NCI-H1105 (cell line): ENCODE measurements at regions not wholly inside any gene's neighbourhood (a gene's known extent, or its start where the extent isn't known, plus 50 kb on each side); places are given as distances from the start of the nearest gene placed in this dataset.
"Not testable (repeated sequence)": the region's sequence is repeated elsewhere in the genome, so short reads cannot be mapped to it uniquely, and the experiment has no call there.

ENCODE experiments used
- DNase-seq: peaks from one replicate; lab custom pipeline; 2025; lab: John Stamatoyannopoulos, UW

GRCh38 chr4:189773909-189774308 is 166.8 kb upstream of the FRG1 start:
- DNase-seq: no peak

- no peak for DNase-seq
These were observed 161.2 kb upstream of the FRG1 start for GRCh38 chr4:189779281-189779980.

- no peak for DNase-seq
These were observed 160.3 kb upstream of the FRG1 start for GRCh38 chr4:189780391-189780790.

GRCh38 chr4:189784651-189785050 is 156.0 kb upstream of the FRG1 start:
- DNase-seq: no peak

- no peak for DNase-seq
These were observed 155.4 kb upstream of the FRG1 start for GRCh38 chr4:189785257-189785656.

GRCh38 chr4:189786447-189786846 is 154.2 kb upstream of the FRG1 start:
- no peak for DNase-seq

- no peak for DNase-seq
These were observed 153.2 kb upstream of the FRG1 start for GRCh38 chr4:189787216-189788031.

GRCh38 chr4:189792924-189793618 is 147.6 kb upstream of the FRG1 start:
- DNase-seq: peak; percentile 19

GRCh38 chr4:189800545-189801088 is 140.1 kb upstream of the FRG1 start:
- DNase-seq: no peak

GRCh38 chr4:189802884-189803283 is 137.8 kb upstream of the FRG1 start:
- DNase-seq: no peak

GRCh38 chr4:189804894-189805293 is 135.8 kb upstream of the FRG1 start:
- DNase-seq: no peak

- DNase-seq: no peak
These were observed 134.2 kb upstream of the FRG1 start for GRCh38 chr4:189806506-189806905.

- no peak for DNase-seq
These were observed 133.6 kb upstream of the FRG1 start for GRCh38 chr4:189807031-189807430.

GRCh38 chr4:189809241-189809735 is 131.4 kb upstream of the FRG1 start:
- no peak for DNase-seq

GRCh38 chr4:189809839-189810238 is 130.8 kb upstream of the FRG1 start:
- DNase-seq: no peak

- not testable (repeated sequence) for DNase-seq
These were observed 130.1 kb upstream of the FRG1 start for GRCh38 chr4:189810318-189811181.

GRCh38 chr4:189815404-189816192 is 125.1 kb upstream of the FRG1 start:
- no peak for DNase-seq

GRCh38 chr4:189822326-189822725 is 118.3 kb upstream of the FRG1 start:
- DNase-seq: no peak

GRCh38 chr4:189823591-189823990 is 117.1 kb upstream of the FRG1 start:
- DNase-seq: no peak

GRCh38 chr4:189825466-189825865 is 115.2 kb upstream of the FRG1 start:
- no peak for DNase-seq

GRCh38 chr4:189826657-189827056 is 114.0 kb upstream of the FRG1 start:
- DNase-seq: no peak
